ENCODE measurements at regions not wholly inside any gene's neighbourhood (a gene's known extent, or its start where the extent isn't known, plus 50 kb on each side); places are given as distances from the start of the nearest gene placed in this dataset.
A peak's percentile ranks its signal among the peaks of the same experiment; 100 is the strongest.

- H3K9me3 Mint-ChIP-seq = no peaks in the 10 kb centered on the region
- no peak overlapping the region for H3K4me3 Mint-ChIP-seq
- H3K27ac Mint-ChIP-seq (ENCODE audit: unreplicated experiment) = no peak overlapping the region
- DNase-seq (ENCODE audit: low read depth, low spot score) = no peak
- no peaks in the 10 kb centered on the region for H3K27me3 Mint-ChIP-seq (ENCODE audit: low read depth)
- peaks cover 18% of the 10 kb centered on the region for H3K4me1 Mint-ChIP-seq
- TF ChIP-seq CTCF (conservative IDR thresholded peaks at IDR 0.05) = no peak
- H3K36me3 Mint-ChIP-seq (ENCODE audit: low read depth) = no peaks in the 10 kb centered on the region
These were observed 402.6 kb upstream of the MKI67 start for GRCh38 chr10:128528781-128529180.

GRCh38 chr10:128529225-128529624, 403.0 kb upstream of the MKI67 start:
- H3K9me3 Mint-ChIP-seq = no peaks in the 10 kb centered on the region
- DNase-seq (ENCODE audit: low read depth, low spot score) = no peak
- TF ChIP-seq CTCF (conservative IDR thresholded peaks at IDR 0.05) = no peak
- H3K27me3 Mint-ChIP-seq (ENCODE audit: low read depth) = no peaks in the 10 kb centered on the region
- peak overlapping the region; percentile 14 for H3K27ac Mint-ChIP-seq (ENCODE audit: unreplicated experiment)
- no peak overlapping the region for H3K4me3 Mint-ChIP-seq
- no peaks in the 10 kb centered on the region for H3K36me3 Mint-ChIP-seq (ENCODE audit: low read depth)
- peaks cover 18% of the 10 kb centered on the region for H3K4me1 Mint-ChIP-seq

GRCh38 chr10:128530301-128530700, 404.1 kb upstream of the MKI67 start:
- H3K27ac Mint-ChIP-seq (ENCODE audit: unreplicated experiment) = no peak overlapping the region
- peak; percentile 75 for TF ChIP-seq CTCF (conservative IDR thresholded peaks at IDR 0.05)
- H3K9me3 Mint-ChIP-seq = no peaks in the 10 kb centered on the region
- H3K4me3 Mint-ChIP-seq = no peak overlapping the region
- no peaks in the 10 kb centered on the region for H3K36me3 Mint-ChIP-seq (ENCODE audit: low read depth)
- no peak for DNase-seq (ENCODE audit: low read depth, low spot score)
- peaks cover 18% of the 10 kb centered on the region for H3K4me1 Mint-ChIP-seq
- H3K27me3 Mint-ChIP-seq (ENCODE audit: low read depth) = no peaks in the 10 kb centered on the region

GRCh38 chr10:128530946-128531345, 404.7 kb upstream of the MKI67 start:
- Mint-ChIP-seq H3K4me3 (no peak overlapping the region), H3K36me3 (ENCODE audit: low read depth) (no peaks in the 10 kb centered on the region), H3K27me3 (ENCODE audit: low read depth) (peaks cover under 1% of the 10 kb centered on the region), H3K27ac (ENCODE audit: unreplicated experiment) (no peak overlapping the region), H3K4me1 (peaks cover 18% of the 10 kb centered on the region), H3K9me3 (no peaks in the 10 kb centered on the region)
- no peak for DNase-seq (ENCODE audit: low read depth, low spot score)
- no peak for TF ChIP-seq CTCF (conservative IDR thresholded peaks at IDR 0.05)

GRCh38 chr10:128534686-128535085, 408.5 kb upstream of the MKI67 start:
- Mint-ChIP-seq H3K9me3 (no peaks in the 10 kb centered on the region), H3K4me3 (no peak overlapping the region), H3K27ac (ENCODE audit: unreplicated experiment) (no peak overlapping the region), H3K4me1 (peaks cover 21% of the 10 kb centered on the region), H3K36me3 (ENCODE audit: low read depth) (no peaks in the 10 kb centered on the region), H3K27me3 (ENCODE audit: low read depth) (peaks cover 13% of the 10 kb centered on the region)
- DNase-seq (ENCODE audit: low read depth, low spot score) = no peak
- TF ChIP-seq CTCF (conservative IDR thresholded peaks at IDR 0.05) = no peak

DNA sequence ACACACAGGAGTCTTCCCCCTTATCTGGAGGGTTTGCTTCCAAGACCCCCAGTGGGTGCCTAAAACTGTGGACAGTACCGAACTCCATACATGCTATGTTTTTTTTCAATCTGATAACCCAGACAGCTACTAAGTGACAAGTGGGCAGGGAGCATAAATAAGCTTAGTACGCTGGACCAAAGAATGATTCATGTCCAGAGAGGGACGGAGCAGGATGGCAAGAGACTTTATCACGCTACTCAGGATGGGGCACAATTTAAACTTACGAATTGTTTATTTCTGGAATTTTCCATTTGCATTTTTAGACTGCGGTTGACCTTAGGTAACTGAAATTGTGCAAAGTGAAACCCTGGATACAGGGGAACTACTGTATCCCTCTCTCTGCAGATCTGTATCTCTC, 410.0 kb upstream of the MKI67 start:
- no peak for TF ChIP-seq CTCF (conservative IDR thresholded peaks at IDR 0.05)
- Mint-ChIP-seq H3K4me3 (no peak overlapping the region), H3K27ac (ENCODE audit: unreplicated experiment) (no peak overlapping the region), H3K36me3 (ENCODE audit: low read depth) (no peaks in the 10 kb centered on the region), H3K27me3 (ENCODE audit: low read depth) (peaks cover 22% of the 10 kb centered on the region), H3K9me3 (no peaks in the 10 kb centered on the region), H3K4me1 (peaks cover 30% of the 10 kb centered on the region)
- DNase-seq (ENCODE audit: low read depth, low spot score) = no peak

All from neural crest cell (in vitro differentiated cells).